ENCODE measurements at regions not wholly inside any gene's neighbourhood (a gene's known extent, or its start where the extent isn't known, plus 50 kb on each side); places are given as distances from the start of the nearest gene placed in this dataset.

DNA sequence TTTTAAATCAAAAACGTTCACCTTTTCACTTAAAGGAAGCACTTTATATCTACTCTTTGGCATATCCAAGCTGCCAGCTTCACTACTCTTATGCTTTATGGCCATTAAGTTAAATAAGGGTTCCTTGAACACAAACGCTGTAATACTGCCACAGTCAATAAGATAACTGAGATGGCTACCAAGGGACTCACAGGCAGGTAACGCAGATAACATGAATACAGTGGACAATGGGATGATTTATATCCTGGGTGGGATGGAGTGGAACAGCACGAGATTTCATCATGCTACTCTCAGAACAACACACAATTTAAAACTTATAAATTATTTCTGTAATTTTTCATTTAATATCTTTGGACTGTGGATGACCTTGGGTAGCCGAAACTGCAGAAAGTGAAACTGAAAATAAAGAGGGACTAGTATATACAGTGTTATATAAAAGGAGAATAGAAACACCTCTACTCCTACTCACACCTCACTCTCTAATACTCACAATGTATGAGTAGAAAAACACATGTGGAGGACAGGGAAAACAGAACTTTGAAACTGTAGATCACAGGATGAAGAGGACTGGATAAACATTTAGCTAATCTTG is 367.3 kb downstream of the C12orf50 start:
- no peak overlapping the region for H3K27ac ChIP-seq (ENCODE audit: low read depth, low read length)
- H3K9me3 ChIP-seq (ENCODE audit: insufficient read depth, low read depth, low read length) = no peaks in the 10 kb centered on the region
- H4K20me1 ChIP-seq (ENCODE audit: insufficient read depth, low read length) = no peaks in the 10 kb centered on the region
- no peak overlapping the region for H3K4me3 Mint-ChIP-seq (ENCODE audit: unreplicated experiment)
- DNase-seq (ENCODE audit: low read depth) = no peak
- H3K36me3 Mint-ChIP-seq (ENCODE audit: low read depth, unreplicated experiment) = no peaks in the 10 kb centered on the region
- no peaks in the 10 kb centered on the region for H3K27me3 Mint-ChIP-seq (ENCODE audit: low read depth, unreplicated experiment)
- no peaks in the 10 kb centered on the region for H3K9me3 Mint-ChIP-seq (ENCODE audit: unreplicated experiment)
- H2AFZ ChIP-seq (ENCODE audit: low read depth, low read length) = no peak overlapping the region
- no peak overlapping the region for H3K27ac Mint-ChIP-seq (ENCODE audit: unreplicated experiment)
- no peak overlapping the region for H3K4me3 ChIP-seq (ENCODE audit: insufficient read depth, low read depth, low read length)
- H3K4me1 ChIP-seq (ENCODE audit: insufficient read depth, low read length) = no peaks in the 10 kb centered on the region
- no peak overlapping the region for H3K4me2 ChIP-seq (ENCODE audit: low read length)
- FAIRE-seq = no peak
- no peak overlapping the region for H3K9ac ChIP-seq (ENCODE audit: low read length)
- no peaks in the 10 kb centered on the region for H3K4me1 Mint-ChIP-seq (ENCODE audit: low read depth, unreplicated experiment)
- H3K36me3 ChIP-seq (ENCODE audit: insufficient read depth, low read length) = no peaks in the 10 kb centered on the region
- no peaks in the 10 kb centered on the region for H3K27me3 ChIP-seq (ENCODE audit: insufficient read depth, low read length)
- H3K79me2 ChIP-seq (ENCODE audit: insufficient read depth, low read length) = no peaks in the 10 kb centered on the region
- TF ChIP-seq EZH2 (IDR thresholded peaks at IDR 0.05; ENCODE audit: insufficient read depth, low read length) = no peak
- TF ChIP-seq, protein P1, sequence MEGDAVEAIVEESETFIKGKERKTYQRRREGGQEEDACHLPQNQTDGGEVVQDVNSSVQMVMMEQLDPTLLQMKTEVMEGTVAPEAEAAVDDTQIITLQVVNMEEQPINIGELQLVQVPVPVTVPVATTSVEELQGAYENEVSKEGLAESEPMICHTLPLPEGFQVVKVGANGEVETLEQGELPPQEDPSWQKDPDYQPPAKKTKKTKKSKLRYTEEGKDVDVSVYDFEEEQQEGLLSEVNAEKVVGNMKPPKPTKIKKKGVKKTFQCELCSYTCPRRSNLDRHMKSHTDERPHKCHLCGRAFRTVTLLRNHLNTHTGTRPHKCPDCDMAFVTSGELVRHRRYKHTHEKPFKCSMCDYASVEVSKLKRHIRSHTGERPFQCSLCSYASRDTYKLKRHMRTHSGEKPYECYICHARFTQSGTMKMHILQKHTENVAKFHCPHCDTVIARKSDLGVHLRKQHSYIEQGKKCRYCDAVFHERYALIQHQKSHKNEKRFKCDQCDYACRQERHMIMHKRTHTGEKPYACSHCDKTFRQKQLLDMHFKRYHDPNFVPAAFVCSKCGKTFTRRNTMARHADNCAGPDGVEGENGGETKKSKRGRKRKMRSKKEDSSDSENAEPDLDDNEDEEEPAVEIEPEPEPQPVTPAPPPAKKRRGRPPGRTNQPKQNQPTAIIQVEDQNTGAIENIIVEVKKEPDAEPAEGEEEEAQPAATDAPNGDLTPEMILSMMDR (IDR thresholded peaks at IDR 0.05; ENCODE audit: insufficient read depth, low read depth, low read length) = no peak

DNA sequence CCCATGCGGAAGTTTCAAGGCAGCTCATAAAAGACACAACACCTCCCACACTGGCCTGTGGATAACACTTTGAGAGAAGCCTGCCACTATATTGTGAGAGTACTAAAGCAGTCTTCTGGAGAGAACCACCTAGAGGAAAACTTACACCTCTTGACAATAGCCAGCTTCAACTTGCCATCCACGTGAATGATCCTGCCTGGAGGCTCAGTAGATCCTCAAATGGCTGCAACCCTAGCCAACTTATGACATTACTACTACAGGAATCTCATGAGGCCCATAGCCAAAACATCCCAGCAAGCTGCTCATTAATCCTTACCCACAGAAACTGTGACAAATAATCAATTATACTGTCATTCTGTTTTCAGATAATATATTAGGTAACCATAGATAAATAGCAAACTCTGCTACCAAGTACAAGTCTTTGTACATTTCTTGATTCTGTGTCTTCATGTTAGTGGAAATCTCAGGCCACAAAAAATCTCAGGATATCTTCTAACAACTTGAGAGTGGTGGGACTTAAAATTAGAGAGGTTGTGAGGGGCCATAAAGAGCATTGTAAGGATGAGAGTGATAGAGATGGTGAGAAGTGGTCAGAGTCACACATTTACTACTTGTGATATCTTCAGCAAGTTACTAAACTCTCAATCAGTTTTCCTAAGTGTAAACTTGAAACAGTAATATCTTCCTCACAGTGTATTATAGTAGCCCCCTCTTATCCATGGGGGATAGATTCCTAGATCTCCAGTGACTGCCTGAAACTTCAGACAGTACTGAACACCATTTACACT is 368.0 kb downstream of the C12orf50 start:
- no peak overlapping the region for H2AFZ ChIP-seq (ENCODE audit: low read depth, low read length)

More for the DNA sequence above, 368.0 kb downstream of the C12orf50 start:
- Histone ChIP-seq H3K4me1 (ENCODE audit: insufficient read depth, low read length) (no peaks in the 10 kb centered on the region), H3K9me3 (ENCODE audit: insufficient read depth, low read depth, low read length) (no peaks in the 10 kb centered on the region), H3K79me2 (ENCODE audit: insufficient read depth, low read length) (no peaks in the 10 kb centered on the region), H3K27me3 (ENCODE audit: insufficient read depth, low read length) (no peaks in the 10 kb centered on the region), H3K9ac (ENCODE audit: low read length) (no peak overlapping the region), H3K36me3 (ENCODE audit: insufficient read depth, low read length) (no peaks in the 10 kb centered on the region), H3K4me2 (ENCODE audit: low read length) (no peak overlapping the region), H3K4me3 (ENCODE audit: insufficient read depth, low read depth, low read length) (no peak overlapping the region), H3K27ac (ENCODE audit: low read depth, low read length) (no peak overlapping the region), H4K20me1 (ENCODE audit: insufficient read depth, low read length) (no peaks in the 10 kb centered on the region)
- H3K9me3 Mint-ChIP-seq (ENCODE audit: unreplicated experiment) = no peaks in the 10 kb centered on the region
- no peaks in the 10 kb centered on the region for H3K27me3 Mint-ChIP-seq (ENCODE audit: low read depth, unreplicated experiment)
- H3K4me3 Mint-ChIP-seq (ENCODE audit: unreplicated experiment) = no peak overlapping the region
- no peaks in the 10 kb centered on the region for H3K36me3 Mint-ChIP-seq (ENCODE audit: low read depth, unreplicated experiment)
- no peak overlapping the region for H3K27ac Mint-ChIP-seq (ENCODE audit: unreplicated experiment)
- no peaks in the 10 kb centered on the region for H3K4me1 Mint-ChIP-seq (ENCODE audit: low read depth, unreplicated experiment)
- DNase-seq (ENCODE audit: low read depth) (peak; percentile 88), FAIRE-seq (no peak)
- TF ChIP-seq, protein P1 (IDR thresholded peaks at IDR 0.05; ENCODE audit: insufficient read depth, low read depth, low read length) = no peak
- no peak for TF ChIP-seq EZH2 (IDR thresholded peaks at IDR 0.05; ENCODE audit: insufficient read depth, low read length)

All from astrocyte (in vitro differentiated cells and primary cell).